Endodermal cell (in vitro differentiated cells): ENCODE measurements at regions not wholly inside any gene's neighbourhood (a gene's known extent, or its start where the extent isn't known, plus 50 kb on each side); places are given as distances from the start of the nearest gene placed in this dataset.
A peak's percentile ranks its signal among the peaks of the same experiment; 100 is the strongest.
"Not testable (repeated sequence)": the region's sequence is repeated elsewhere in the genome, so short reads cannot be mapped to it uniquely, and the experiment has no call there.

ENCODE experiments used
- DNase-seq: peaks from one replicate; pipeline ENCODE4 v3.0.0-alpha.2; 2017
- H3K27ac ChIP-seq: 2 replicates; pipeline ENCODE4 v1.5.1; 2013; ENCODE audit warnings: mild to moderate bottlenecking, low read depth, low read length, moderate library complexity
- H3K27me3 ChIP-seq: 2 replicates; pipeline ENCODE4 v1.6.1; 2013; ENCODE audit warnings: mild to moderate bottlenecking, low read length, moderate library complexity; ENCODE audit not compliant: insufficient read depth, control insufficient read depth, poor library complexity, severe bottlenecking
- H3K36me3 ChIP-seq: 2 replicates; pipeline ENCODE4 v1.7.0; 2013; ENCODE audit warnings: mild to moderate bottlenecking, low read length, moderate library complexity; ENCODE audit not compliant: control insufficient read depth, insufficient read depth
- H3K4me1 ChIP-seq: one replicate; pipeline ENCODE4 v1.7.0; 2013; ENCODE audit warnings: low read length; ENCODE audit not compliant: control insufficient read depth, insufficient read depth
- H3K4me3 ChIP-seq: 2 replicates; pipeline ENCODE4 v1.5.1; 2013; ENCODE audit warnings: mild to moderate bottlenecking, low read length, moderate library complexity
- H3K9ac ChIP-seq: 2 replicates; pipeline ENCODE4 v1.6.1; 2013; ENCODE audit warnings: mild to moderate bottlenecking, low read length, moderate library complexity; ENCODE audit not compliant: poor library complexity, severe bottlenecking; ENCODE audit errors: extremely low read depth
- H3K9me3 ChIP-seq: 2 replicates; pipeline ENCODE4 v1.6.1; 2013; ENCODE audit warnings: mild to moderate bottlenecking, low read length, moderate library complexity; ENCODE audit not compliant: control insufficient read depth
- H3K27ac Mint-ChIP-seq: 2 replicates; pipeline ENCODE4 v1.8.0; 2020; ENCODE audit warnings: mixed read lengths
- H3K27me3 Mint-ChIP-seq: 2 replicates; pipeline ENCODE4 v1.8.0; 2021; ENCODE audit warnings: mild to moderate bottlenecking, mixed read lengths; ENCODE audit not compliant: insufficient read depth
- H3K36me3 Mint-ChIP-seq: 2 replicates; pipeline ENCODE4 v1.8.0; 2020; ENCODE audit warnings: low read depth, mixed read lengths
- H3K4me1 Mint-ChIP-seq: 2 replicates; pipeline ENCODE4 v1.8.0; 2020; ENCODE audit warnings: mixed read lengths
- H3K4me3 Mint-ChIP-seq: 2 replicates; pipeline ENCODE4 v1.8.0; 2020; ENCODE audit warnings: mild to moderate bottlenecking, moderate library complexity, mixed read lengths
- H3K9me3 Mint-ChIP-seq: 2 replicates; pipeline ENCODE4 v1.8.0; 2020; ENCODE audit warnings: mild to moderate bottlenecking, mixed read lengths
- WGBS, 2 experiments: methylation state at CpG; one replicate each; pipeline versions ENCODE4 v1.1.5 to v1.1.7; 2013; ENCODE audit warnings: missing lambda C conversion rate in 2 of 2, mixed read lengths in 1 of 2; ENCODE audit not compliant: insufficient coverage in 1 of 2, insufficient read length in 1 of 2; 5-methylcytosine and 5-hydroxymethylcytosine counted together
- TF ChIP-seq, protein P1 (sequence below): fragments of 200-600 bp; sonication (generic); conservative IDR thresholded peaks from 2 replicates; pipeline ENCODE4 v1.5.0; 2021; ENCODE audit warnings: antibody characterized with exemption, mild to moderate bottlenecking

DNA sequence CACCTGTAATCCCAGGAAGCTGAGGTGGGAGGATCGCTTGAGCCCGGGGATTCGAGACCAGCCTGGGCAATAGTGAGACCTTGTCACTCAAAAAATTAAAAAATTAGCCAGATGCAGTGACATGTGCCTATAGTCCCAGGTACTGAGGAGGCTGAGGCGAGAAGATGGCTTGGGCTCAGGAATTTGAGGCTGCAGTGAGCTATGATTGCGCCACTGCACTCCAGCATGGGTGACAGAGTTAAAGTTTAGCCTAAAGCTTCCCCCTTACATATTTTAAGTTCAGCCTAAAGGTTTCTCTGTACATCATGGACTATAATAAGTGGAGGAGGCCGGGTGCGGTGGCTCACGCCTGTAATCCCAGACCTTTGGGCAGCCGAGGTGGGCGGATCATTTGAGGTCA is 70.1 kb downstream of the SPRING1 start:
- H3K4me3 ChIP-seq = no peak overlapping the region
- H3K9me3 ChIP-seq = no peaks in the 10 kb centered on the region
- no peak overlapping the region for H3K4me3 Mint-ChIP-seq
- TF ChIP-seq, protein P1, sequence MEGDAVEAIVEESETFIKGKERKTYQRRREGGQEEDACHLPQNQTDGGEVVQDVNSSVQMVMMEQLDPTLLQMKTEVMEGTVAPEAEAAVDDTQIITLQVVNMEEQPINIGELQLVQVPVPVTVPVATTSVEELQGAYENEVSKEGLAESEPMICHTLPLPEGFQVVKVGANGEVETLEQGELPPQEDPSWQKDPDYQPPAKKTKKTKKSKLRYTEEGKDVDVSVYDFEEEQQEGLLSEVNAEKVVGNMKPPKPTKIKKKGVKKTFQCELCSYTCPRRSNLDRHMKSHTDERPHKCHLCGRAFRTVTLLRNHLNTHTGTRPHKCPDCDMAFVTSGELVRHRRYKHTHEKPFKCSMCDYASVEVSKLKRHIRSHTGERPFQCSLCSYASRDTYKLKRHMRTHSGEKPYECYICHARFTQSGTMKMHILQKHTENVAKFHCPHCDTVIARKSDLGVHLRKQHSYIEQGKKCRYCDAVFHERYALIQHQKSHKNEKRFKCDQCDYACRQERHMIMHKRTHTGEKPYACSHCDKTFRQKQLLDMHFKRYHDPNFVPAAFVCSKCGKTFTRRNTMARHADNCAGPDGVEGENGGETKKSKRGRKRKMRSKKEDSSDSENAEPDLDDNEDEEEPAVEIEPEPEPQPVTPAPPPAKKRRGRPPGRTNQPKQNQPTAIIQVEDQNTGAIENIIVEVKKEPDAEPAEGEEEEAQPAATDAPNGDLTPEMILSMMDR = no peak
- no peaks in the 10 kb centered on the region for H3K9me3 Mint-ChIP-seq
- peaks cover under 1% of the 10 kb centered on the region for H3K4me1 ChIP-seq
- no peaks in the 10 kb centered on the region for H3K36me3 ChIP-seq
- H3K4me1 Mint-ChIP-seq = peaks cover 13% of the 10 kb centered on the region
- no peak overlapping the region for H3K9ac ChIP-seq
- no peak overlapping the region for H3K27ac ChIP-seq
- peaks cover under 1% of the 10 kb centered on the region for H3K27me3 Mint-ChIP-seq
- no peak overlapping the region for H3K27ac Mint-ChIP-seq
- no peak for DNase-seq
- H3K27me3 ChIP-seq = no peaks in the 10 kb centered on the region
- no peaks in the 10 kb centered on the region for H3K36me3 Mint-ChIP-seq
- 92 to 98% methylated on average over 6 to 10 of the region's 10 CpGs for WGBS, 2 experiments

DNA sequence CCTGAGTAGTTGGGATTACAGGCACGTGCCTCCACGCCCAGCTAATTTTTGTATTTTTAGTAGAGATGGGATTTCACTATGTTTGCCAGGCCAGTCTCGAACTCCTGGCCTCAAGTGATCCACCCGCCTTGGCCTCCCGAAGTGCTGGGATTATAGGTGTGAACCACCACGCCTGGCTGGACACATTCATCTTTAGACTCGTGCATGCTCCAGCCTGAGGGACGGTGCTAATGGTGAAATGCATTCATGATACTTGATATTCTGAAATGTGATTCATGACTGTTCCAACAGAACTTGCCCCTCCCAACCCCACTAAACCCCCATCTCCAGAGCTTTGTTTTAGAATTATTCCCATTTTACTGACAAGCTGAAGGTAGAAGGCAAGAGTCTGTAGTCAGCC is 71.0 kb downstream of the SPRING1 start:
- H3K36me3 Mint-ChIP-seq, H3K9me3 Mint-ChIP-seq, DNase-seq, H3K9me3 ChIP-seq, H3K4me3 Mint-ChIP-seq, H3K27me3 ChIP-seq, H3K27me3 Mint-ChIP-seq, H3K27ac Mint-ChIP-seq, H3K9ac ChIP-seq, H3K36me3 ChIP-seq, H3K27ac ChIP-seq, H3K4me3 ChIP-seq, H3K4me1 ChIP-seq: not testable (repeated sequence)
- 94 to 95% methylated on average over 4 to 7 of the region's 8 CpGs for WGBS, 2 experiments
- peaks cover 17% of the 10 kb centered on the region for H3K4me1 Mint-ChIP-seq

DNA sequence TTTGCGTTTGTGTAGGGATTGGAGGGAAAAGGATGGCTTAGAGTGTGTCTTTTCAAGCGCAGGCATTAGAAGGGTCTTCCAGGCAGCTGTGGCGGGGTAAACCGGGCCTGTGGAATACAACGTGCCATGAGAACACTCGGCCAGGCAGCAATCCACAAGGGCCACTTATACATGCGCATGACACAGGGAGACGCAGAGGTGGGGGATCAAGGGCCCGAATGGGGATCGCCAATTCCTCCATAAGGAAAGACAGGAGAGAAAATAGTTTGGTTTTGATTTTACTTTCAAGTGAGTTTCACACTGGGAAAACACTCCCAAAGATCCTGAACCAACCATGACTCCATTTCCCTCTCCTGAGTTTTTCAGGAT is 71.6 kb downstream of the SPRING1 start:
- Mint-ChIP-seq H3K9me3 (no peaks in the 10 kb centered on the region), H3K4me3 (no peak overlapping the region), H3K4me1 (peaks cover 17% of the 10 kb centered on the region), H3K36me3 (no peaks in the 10 kb centered on the region), H3K27ac (no peak overlapping the region), H3K27me3 (peaks cover 2% of the 10 kb centered on the region)
- no peak overlapping the region for H3K27ac ChIP-seq
- peaks cover 4% of the 10 kb centered on the region for H3K4me1 ChIP-seq
- peak; percentile 56 for DNase-seq
- no peak overlapping the region for H3K4me3 ChIP-seq
- no peak overlapping the region for H3K9ac ChIP-seq
- no peaks in the 10 kb centered on the region for H3K27me3 ChIP-seq
- no peaks in the 10 kb centered on the region for H3K9me3 ChIP-seq
- WGBS, 2 experiments = 72 to 80% methylated on average over 6 to 10 of the region's 10 CpGs
- no peaks in the 10 kb centered on the region for H3K36me3 ChIP-seq
- TF ChIP-seq, protein P1 = no peak

DNA sequence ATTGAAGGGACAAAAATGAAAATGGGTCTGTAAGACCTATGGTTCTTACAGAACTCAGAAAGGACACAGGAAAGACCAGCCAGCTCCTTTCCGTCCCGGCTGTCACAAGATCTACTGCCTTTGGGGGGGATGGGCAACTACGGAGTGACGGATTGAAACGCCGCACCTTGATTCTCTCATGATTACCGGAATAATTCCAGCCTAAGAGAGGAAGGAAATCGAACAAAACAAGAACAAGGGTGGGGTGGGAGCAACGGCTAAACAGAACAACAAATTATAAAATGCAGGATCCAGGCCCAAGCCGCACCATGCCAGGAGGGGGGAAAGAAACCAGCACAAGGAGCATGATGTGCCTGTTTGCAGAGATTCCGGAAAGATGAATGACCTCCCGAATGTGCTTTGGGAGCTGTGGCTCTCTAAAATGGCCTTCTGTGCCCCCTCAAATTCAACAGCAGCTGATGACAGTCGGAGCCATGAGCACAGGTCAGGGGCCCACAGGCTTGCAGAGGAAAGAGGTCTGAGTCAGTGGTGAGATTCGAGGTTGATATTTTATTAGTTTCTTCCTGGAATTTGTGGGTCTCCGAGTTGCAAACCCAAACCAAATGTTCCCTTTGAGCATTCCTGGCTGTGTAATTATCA is 72.1 kb downstream of the SPRING1 start:
- Histone ChIP-seq H3K4me3 (no peak overlapping the region), H3K9me3 (no peaks in the 10 kb centered on the region), H3K4me1 (peaks cover 4% of the 10 kb centered on the region), H3K36me3 (no peaks in the 10 kb centered on the region), H3K27me3 (no peaks in the 10 kb centered on the region), H3K9ac (no peak overlapping the region), H3K27ac (no peak overlapping the region)
- no peak for DNase-seq
- no peaks in the 10 kb centered on the region for H3K36me3 Mint-ChIP-seq
- H3K4me1 Mint-ChIP-seq = peaks cover 17% of the 10 kb centered on the region
- no peak overlapping the region for H3K4me3 Mint-ChIP-seq
- 87 to 93% methylated on average over 11 to 15 of the region's 15 CpGs for WGBS, 2 experiments
- H3K9me3 Mint-ChIP-seq = peaks cover 2% of the 10 kb centered on the region
- no peak overlapping the region for H3K27ac Mint-ChIP-seq
- H3K27me3 Mint-ChIP-seq = peaks cover 4% of the 10 kb centered on the region
- TF ChIP-seq, protein P1 = no peak
